ENCODE measurements at regions not wholly inside any gene's neighbourhood (a gene's known extent, or its start where the extent isn't known, plus 50 kb on each side); places are given as distances from the start of the nearest gene placed in this dataset.
"Not testable (repeated sequence)": the region's sequence is repeated elsewhere in the genome, so short reads cannot be mapped to it uniquely, and the experiment has no call there.

DNA sequence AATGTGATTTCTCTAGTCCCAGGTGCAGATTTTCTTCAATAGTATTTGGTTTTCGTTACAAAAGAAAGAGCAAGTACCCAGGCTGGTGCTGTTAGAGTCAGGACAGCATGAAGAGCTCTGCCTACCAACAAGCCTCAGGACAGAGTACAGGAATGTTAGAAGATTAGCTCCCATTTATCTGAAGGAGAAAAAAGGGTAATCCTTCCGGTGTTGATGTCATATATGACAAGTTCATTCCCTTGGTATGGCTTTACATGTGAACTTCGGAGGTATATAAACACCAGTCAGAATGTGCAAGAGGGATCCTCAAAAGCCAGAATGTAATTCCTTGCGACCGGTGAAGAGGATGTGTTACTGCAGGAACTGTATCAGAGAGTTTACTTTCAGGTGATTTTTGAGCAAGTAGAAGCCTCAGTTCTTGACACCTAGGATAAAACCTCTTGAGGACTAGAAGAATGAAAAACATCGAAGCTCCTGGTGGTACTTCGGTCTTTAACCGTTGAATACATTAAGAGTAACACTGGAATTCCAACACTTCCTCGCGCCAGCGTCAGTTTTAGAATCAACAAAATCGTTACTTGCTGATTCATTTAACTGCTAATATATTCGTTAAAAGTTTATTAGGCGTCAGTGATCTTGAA lies 194.2 kb upstream of the ZNF184 start:
- DNase-seq = no peak
- intact Hi-C loops (cut with micrococcal nuclease) = no loop called here
- no peak for ATAC-seq

DNA sequence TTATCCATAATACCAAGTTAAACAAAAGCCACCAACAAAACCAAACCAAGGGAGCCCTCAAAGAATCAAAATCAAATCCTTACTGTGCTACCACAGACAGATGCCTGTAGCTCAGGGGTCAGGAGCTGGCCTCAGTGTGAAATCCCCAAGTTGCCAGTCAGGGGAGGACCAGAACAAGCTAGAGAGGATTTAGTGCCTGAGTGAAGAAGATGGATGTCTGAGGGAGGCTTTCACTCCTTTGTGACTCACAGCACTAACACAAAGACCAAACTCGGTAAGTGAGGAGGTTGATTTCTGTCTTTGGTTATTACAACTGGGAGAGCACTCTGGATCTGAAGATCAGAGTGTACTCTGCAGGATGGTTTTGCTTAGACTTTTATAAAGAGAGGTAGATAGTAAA lies 189.9 kb upstream of the ZNF184 start:
- intact Hi-C loops (cut with micrococcal nuclease) = no loop called here
- DNase-seq (no peak), ATAC-seq (no peak)

DNA sequence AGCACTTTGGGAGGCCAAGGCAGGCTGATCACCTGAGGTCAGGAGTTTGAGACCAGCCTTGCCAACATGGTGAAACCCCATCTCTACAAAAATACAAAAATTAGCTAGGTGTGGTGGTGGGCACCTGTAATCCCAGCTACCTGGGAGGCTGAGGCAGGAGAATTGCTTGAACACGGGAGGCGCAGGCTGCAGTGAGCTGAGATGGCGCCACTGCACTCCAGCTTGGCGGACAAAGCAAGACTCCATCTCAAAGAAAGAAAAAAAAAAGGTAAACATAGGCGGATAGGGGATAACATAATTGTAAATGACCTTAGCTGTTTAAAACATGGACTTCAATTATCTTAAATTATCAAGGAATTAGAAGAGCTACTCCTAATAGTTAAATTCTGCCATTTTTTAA lies 189.3 kb upstream of the ZNF184 start:
- intact Hi-C loops (cut with micrococcal nuclease); DNase-seq; ATAC-seq: not testable (repeated sequence)

- ATAC-seq; intact Hi-C loops (cut with micrococcal nuclease); DNase-seq: not testable (repeated sequence)
These were observed 180.4 kb upstream of the ZNF184 start for GRCh38 chr6:27653143-27653825.

- DNase-seq = no peak
- intact Hi-C loops (cut with micrococcal nuclease) = no loop called here
- ATAC-seq = no peak
These were observed 178.4 kb upstream of the ZNF184 start for GRCh38 chr6:27651371-27651732.

- intact Hi-C loops (cut with micrococcal nuclease) = no loop called here
- ATAC-seq (no peak), DNase-seq (no peak)
These were observed 177.9 kb upstream of the ZNF184 start for GRCh38 chr6:27650620-27651370.

DNA sequence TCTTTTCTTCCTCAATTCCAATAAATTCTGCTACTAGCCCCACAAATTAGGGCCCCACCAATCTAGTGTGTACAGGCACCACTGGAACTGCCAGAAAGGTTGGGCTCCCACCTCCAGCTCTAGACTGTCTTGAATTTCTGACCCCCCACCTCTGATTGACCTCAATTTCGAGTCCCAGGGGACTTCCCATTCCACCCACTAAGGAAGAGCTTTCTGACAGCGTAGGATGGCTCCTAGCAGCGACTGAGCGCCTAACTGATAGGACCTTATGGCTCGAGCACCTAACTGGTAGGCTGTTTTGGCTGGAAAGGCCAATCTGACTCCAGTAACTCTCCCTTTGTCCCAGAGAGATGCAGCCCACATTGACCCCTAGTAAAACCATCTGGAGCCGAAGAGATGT lies 171.6 kb upstream of the ZNF184 start:
- ATAC-seq (no peak), DNase-seq (no peak)
- intact Hi-C loops (cut with micrococcal nuclease) = no loop called here

- intact Hi-C loops (cut with micrococcal nuclease) = no loop called here
- no peak for DNase-seq
- ATAC-seq = no peak
These were observed 170.0 kb upstream of the ZNF184 start for GRCh38 chr6:27642744-27643456.

DNA sequence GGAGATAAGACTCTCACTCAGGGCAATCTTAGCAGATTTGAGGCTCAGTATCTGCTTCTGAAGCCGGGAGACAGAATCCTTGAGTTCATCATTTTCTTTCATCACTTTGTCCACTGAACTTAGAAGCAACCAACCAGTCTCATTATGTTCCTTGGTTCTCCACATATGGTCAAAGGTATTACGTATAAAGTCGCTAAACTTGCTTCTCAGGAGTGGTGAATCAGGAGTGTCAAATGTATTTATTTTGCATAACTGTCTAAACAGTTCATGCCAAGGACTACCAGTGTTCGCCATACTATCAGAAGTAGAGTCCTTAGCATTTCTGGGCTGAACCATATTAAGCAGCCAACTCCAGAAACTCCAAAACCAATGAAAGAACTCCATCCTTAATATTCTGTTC lies 163.0 kb upstream of the ZNF184 start:
- ATAC-seq; intact Hi-C loops (cut with micrococcal nuclease); DNase-seq: not testable (repeated sequence)

DNA sequence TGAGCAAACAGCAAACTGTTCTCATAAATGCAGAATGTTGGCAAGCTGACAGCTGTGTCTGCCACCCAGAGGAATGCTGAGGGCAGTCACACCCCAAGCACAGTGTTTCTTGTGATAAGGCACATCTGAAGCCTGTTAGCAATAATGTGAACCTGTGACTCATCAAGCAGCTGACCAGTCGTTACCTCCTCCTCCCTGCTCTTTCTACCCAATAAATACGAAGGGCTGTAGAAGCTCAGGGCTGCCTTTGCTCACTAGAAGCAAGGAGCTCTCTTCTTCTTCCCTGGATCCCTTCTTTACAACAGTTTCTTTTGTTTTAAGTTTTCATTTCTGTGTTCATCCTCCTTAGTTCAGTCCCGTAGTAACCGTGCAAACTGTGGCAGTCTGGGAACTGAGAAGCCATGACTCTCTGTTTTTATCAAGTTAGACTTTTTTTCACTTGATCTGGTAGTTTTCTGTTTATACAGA lies 160.3 kb upstream of the ZNF184 start:
- DNase-seq; ATAC-seq; intact Hi-C loops (cut with micrococcal nuclease): not testable (repeated sequence)

DNA sequence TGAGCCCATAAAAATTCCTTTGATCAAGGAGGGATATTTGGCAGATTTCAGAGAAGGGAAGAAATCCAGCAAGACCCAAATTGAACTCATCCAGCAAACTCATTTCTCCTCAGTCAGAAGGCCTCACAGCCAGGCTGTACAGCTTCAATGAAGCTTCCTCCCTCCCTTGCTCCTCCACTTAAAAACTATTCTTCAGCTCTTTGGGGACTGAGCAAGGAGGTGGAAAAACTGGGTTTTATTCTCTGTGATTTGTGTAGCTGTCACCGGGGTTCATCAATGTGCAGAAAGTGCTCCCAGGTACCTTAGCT lies 158.7 kb upstream of the ZNF184 start:
- ATAC-seq = no peak
- intact Hi-C loops (cut with micrococcal nuclease) = no loop called here

GRCh38 chr6:27630727-27631608 lies 158.1 kb upstream of the ZNF184 start:
- intact Hi-C loops (cut with micrococcal nuclease) = no loop called here
- no peak for DNase-seq
- ATAC-seq = no peak

More for the DNA sequence above, 158.7 kb upstream of the ZNF184 start:
- DNase-seq = no peak

- intact Hi-C loops (cut with micrococcal nuclease) = no loop called here
- DNase-seq (no peak), ATAC-seq (no peak)
These were observed 151.9 kb upstream of the ZNF184 start for GRCh38 chr6:27624694-27625262.

- no peak for DNase-seq
- ATAC-seq = no peak
- intact Hi-C loops (cut with micrococcal nuclease) = no loop called here
These were observed 150.2 kb upstream of the ZNF184 start for GRCh38 chr6:27623103-27623502.

GRCh38 chr6:27619436-27619835 lies 146.5 kb upstream of the ZNF184 start:
- ATAC-seq (no peak), DNase-seq (no peak)
- intact Hi-C loops (cut with micrococcal nuclease) = no loop called here

DNA sequence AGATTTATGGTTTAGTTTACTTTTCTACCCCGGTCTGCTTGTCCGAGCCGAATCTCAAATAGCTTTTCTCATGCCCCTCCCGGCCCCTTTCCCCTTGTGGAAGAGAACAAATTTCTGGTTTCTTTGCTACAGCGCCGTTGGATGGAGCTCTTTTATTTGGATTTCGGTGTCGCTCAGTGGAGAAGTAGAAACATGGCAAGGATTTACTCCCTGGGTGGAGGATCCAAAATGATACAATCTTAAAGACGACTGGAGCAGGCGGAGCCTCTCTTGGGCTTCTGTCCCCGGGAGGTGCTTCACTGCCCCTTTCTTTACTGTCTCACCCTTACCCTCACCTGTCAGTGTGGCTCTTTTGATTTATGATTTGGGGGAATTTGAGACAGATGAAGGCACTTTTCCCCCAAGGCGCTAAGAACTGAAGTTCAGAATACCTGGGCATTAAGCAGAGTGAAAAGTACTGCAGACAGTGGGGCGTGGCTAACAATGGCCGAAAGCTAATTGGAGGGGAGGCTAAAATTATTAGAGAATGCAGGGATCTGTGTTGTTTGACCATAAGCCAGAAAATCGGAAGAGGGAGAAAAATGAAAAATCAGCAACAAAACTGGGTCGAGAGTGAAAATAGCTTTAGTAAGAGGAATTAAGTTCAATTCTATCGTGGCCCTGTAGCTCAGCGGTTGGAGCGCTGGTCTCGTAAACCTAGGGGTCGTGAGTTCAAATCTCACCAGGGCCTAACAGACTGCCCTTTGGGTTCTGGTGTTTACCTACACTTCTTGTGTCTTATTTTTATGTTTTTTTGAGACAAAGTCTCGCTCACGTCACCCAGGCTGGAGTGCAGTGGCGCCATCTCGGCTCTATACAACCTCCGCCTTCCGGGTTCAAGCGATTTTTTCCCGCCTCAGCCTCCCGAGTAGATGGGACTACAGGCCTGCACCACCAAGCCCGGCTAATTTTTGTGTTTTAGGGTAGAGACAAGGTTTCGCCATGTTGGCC lies 145.1 kb upstream of the ZNF184 start:
- ATAC-seq (no peak), DNase-seq (no peak)
- intact Hi-C loops (cut with micrococcal nuclease) = no loop called here

- intact Hi-C loops (cut with micrococcal nuclease) = no loop called here
- ATAC-seq (no peak), DNase-seq (no peak)
These were observed 144.3 kb upstream of the ZNF184 start for GRCh38 chr6:27617046-27617687.

All from left ventricle myocardium superior (tissue), 1 donor.